Mesothelial cell of epicardium (in vitro differentiated cells): ENCODE measurements at regions not wholly inside any gene's neighbourhood (a gene's known extent, or its start where the extent isn't known, plus 50 kb on each side); places are given as distances from the start of the nearest gene placed in this dataset.

Experiments
- DNase-seq, 2 experiments: peaks; one replicate each; pipeline ENCODE4 v3.0.0; 2021; ENCODE audit warnings: low spot score in 2 of 2; ENCODE audit not compliant: unreplicated experiment in 2 of 2
- H3K27ac Mint-ChIP-seq: 2 replicates; pipeline ENCODE4 v1.8.0; 2021; ENCODE audit warnings: mixed read lengths
- H3K27me3 Mint-ChIP-seq: 2 replicates; pipeline ENCODE4 v1.8.0; 2021; ENCODE audit warnings: low read depth, mixed read lengths
- H3K36me3 Mint-ChIP-seq: 2 replicates; pipeline ENCODE4 v1.8.0; 2021; ENCODE audit warnings: mixed read lengths
- H3K4me1 Mint-ChIP-seq: 2 replicates; pipeline ENCODE4 v1.8.0; 2021; ENCODE audit warnings: mixed read lengths
- H3K4me3 Mint-ChIP-seq: 2 replicates; pipeline ENCODE4 v1.8.0; 2021; ENCODE audit warnings: mild to moderate bottlenecking, moderate library complexity, mixed read lengths
- H3K9me3 Mint-ChIP-seq: 2 replicates; pipeline ENCODE4 v1.8.0; 2021; ENCODE audit warnings: mixed read lengths
- CTCF ChIP-seq: fragments of 200-600 bp; sonication (generic); IDR thresholded peaks from one replicate; pipeline ENCODE4 v1.5.0; 2021; ENCODE audit warnings: antibody characterized with exemption; ENCODE audit not compliant: unreplicated experiment

GRCh38 chr19:41525989-41526388 lies 50.0 kb upstream of the CEACAM21 start:
- Mint-ChIP-seq H3K4me1 (no peaks in the 10 kb centered on the region), H3K27ac (no peak overlapping the region), H3K4me3 (no peak overlapping the region), H3K27me3 (no peaks in the 10 kb centered on the region), H3K36me3 (no peaks in the 10 kb centered on the region), H3K9me3 (peaks cover 80% of the 10 kb centered on the region)
- no peak for DNase-seq
- TF ChIP-seq CTCF, result no peak
